ENCODE measurements at regions not wholly inside any gene's neighbourhood (a gene's known extent, or its start where the extent isn't known, plus 50 kb on each side); places are given as distances from the start of the nearest gene placed in this dataset.
"Not testable (repeated sequence)": the region's sequence is repeated elsewhere in the genome, so short reads cannot be mapped to it uniquely, and the experiment has no call there.

DNA sequence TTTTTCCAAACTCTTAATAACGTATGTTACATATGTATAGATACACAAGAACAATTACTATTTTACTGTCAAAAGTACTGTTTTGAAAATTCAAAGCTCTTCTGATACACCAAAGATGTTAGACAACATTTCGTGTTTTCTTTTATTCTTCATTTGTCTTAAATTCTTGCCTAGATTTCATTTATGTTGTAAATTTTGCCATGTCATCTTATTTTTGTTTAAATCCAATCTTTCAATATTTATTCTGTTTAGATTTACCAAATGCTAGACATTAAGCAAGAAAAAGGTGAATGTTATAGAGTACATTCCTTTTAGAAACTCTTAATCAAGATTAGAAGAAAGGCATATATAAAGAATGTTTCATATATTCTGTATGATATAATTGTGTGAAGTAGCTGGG lies 876.9 kb downstream of the KCNT2 start:
- ChIA-PET CTCF (interaction anchor here (0.6 to 1.1 kb wide), 4 partner anchors 9 to 286 kb away, joined by 3 to 4 read pairs (median 3); no protein-coding TSS in a partner anchor), POLR2A (interaction anchor here (0.6 kb wide), 1 partner anchor 16 kb away, joined by 3 read pairs; no protein-coding TSS in a partner anchor)
- H3K9me3 Mint-ChIP-seq (ENCODE audit: unreplicated experiment) = no peaks in the 10 kb centered on the region
- intact Hi-C loops (cut with micrococcal nuclease) = no loop called here
- no TSS peak for BruUV-seq (replicated peaks)
- TF ChIP-seq, protein P1, sequence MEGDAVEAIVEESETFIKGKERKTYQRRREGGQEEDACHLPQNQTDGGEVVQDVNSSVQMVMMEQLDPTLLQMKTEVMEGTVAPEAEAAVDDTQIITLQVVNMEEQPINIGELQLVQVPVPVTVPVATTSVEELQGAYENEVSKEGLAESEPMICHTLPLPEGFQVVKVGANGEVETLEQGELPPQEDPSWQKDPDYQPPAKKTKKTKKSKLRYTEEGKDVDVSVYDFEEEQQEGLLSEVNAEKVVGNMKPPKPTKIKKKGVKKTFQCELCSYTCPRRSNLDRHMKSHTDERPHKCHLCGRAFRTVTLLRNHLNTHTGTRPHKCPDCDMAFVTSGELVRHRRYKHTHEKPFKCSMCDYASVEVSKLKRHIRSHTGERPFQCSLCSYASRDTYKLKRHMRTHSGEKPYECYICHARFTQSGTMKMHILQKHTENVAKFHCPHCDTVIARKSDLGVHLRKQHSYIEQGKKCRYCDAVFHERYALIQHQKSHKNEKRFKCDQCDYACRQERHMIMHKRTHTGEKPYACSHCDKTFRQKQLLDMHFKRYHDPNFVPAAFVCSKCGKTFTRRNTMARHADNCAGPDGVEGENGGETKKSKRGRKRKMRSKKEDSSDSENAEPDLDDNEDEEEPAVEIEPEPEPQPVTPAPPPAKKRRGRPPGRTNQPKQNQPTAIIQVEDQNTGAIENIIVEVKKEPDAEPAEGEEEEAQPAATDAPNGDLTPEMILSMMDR (IDR thresholded peaks at IDR 0.05; ENCODE audit: unreplicated experiment) = no peak
- no peak overlapping the region for H3K4me3 Mint-ChIP-seq (ENCODE audit: unreplicated experiment)
- no peaks in the 10 kb centered on the region for H3K4me1 Mint-ChIP-seq (ENCODE audit: insufficient read depth, unreplicated experiment)
- no peak for DNase-seq (ENCODE audit: unreplicated experiment)
- no peaks in the 10 kb centered on the region for H3K27me3 Mint-ChIP-seq (ENCODE audit: insufficient read depth, unreplicated experiment)
- no peaks in the 10 kb centered on the region for H3K36me3 Mint-ChIP-seq (ENCODE audit: insufficient read depth, unreplicated experiment)
- H3K27ac Mint-ChIP-seq (ENCODE audit: low read depth, unreplicated experiment) = no peak overlapping the region

DNA sequence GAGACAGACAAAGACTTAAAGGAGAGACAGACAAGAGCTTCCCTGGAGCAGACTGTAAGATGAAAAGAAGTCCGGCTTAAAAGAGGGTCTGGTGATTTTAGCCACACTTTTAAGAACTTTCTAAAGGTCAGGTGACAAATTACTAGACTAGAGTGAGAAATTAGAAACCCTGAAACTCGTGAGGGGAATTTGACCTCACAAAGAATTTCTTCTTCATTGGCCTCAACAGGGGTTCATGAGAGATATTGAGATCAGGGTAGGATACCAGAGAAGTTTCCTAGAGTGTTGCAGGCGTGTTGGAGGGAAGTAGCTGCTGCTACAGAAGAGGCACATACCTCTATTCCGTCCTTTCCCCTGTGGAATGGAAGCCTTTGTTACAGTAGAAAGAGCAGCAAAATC lies 884.4 kb downstream of the KCNT2 start:
- H3K4me1 Mint-ChIP-seq (ENCODE audit: insufficient read depth, unreplicated experiment) = no peaks in the 10 kb centered on the region
- no peak for DNase-seq (ENCODE audit: unreplicated experiment)
- H3K4me3 Mint-ChIP-seq (ENCODE audit: unreplicated experiment) = no peak overlapping the region
- ChIA-PET POLR2A (interaction anchor here (0.7 kb wide), 2 partner anchors 212 to 1008 kb away, joined by 3 to 4 read pairs; no protein-coding TSS in a partner anchor), CTCF (no interaction called here)
- no peaks in the 10 kb centered on the region for H3K36me3 Mint-ChIP-seq (ENCODE audit: insufficient read depth, unreplicated experiment)
- no peaks in the 10 kb centered on the region for H3K27me3 Mint-ChIP-seq (ENCODE audit: insufficient read depth, unreplicated experiment)
- H3K9me3 Mint-ChIP-seq (ENCODE audit: unreplicated experiment) = no peaks in the 10 kb centered on the region
- H3K27ac Mint-ChIP-seq (ENCODE audit: low read depth, unreplicated experiment) = no peak overlapping the region
- TF ChIP-seq, protein P1 (IDR thresholded peaks at IDR 0.05; ENCODE audit: unreplicated experiment) = no peak
- no TSS peak for BruUV-seq (replicated peaks)
- intact Hi-C loops (cut with micrococcal nuclease) = no loop called here

DNA sequence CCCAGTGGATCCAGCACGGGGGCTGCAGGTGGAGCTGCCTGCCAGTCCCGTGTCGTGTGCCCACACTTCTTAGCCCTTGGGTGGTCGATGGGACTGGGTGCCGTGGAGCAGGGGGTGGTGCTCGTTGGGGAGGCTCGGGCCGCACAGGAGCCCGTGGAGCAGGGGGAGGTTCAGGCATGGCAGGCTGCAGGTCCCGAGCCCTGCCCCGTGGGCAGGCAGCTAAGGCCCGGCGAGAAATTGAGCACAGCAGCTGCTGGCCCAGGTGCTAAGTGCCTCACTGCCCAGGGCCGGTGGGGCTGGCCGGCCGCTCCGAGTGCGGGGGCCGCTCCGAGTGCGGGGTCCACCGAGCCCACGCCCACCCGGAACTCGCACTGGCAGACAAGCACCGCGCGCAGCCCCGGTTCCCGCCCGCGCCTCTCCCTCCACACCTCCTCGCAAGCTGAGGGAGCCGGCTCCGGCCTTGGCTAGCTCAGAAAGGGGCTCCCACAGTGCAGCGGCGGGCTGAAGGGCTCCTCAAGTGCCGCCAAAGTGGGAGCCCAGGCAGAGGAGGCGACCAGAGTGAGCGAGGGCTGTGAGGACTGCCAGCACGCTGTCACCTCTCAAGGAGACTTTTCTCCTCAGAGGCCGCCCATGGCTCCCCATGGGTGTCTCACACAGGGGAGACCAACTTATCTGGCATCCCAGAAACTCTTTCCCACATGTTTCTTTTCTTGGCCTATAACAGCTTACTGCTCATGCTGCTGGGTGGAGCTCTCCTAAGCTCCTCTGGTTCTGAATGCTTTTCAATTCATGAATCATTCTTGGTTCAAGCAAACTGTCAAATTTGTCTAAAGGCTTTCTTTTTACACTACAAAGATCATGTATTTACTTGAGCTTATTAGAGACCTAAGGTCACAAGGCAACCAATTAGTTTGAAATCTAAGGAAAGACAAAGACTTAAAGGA lies 885.1 kb downstream of the KCNT2 start:
- H3K27ac Mint-ChIP-seq (ENCODE audit: low read depth, unreplicated experiment); H3K27me3 Mint-ChIP-seq (ENCODE audit: insufficient read depth, unreplicated experiment); DNase-seq (ENCODE audit: unreplicated experiment); H3K4me3 Mint-ChIP-seq (ENCODE audit: unreplicated experiment); intact Hi-C loops (cut with micrococcal nuclease); H3K4me1 Mint-ChIP-seq (ENCODE audit: insufficient read depth, unreplicated experiment); H3K36me3 Mint-ChIP-seq (ENCODE audit: insufficient read depth, unreplicated experiment); H3K9me3 Mint-ChIP-seq (ENCODE audit: unreplicated experiment); BruUV-seq (replicated peaks): not testable (repeated sequence)
- ChIA-PET CTCF (interaction anchor here (1.0 kb wide), 2 partner anchors 8 to 86 kb away, joined by 3 to 4 read pairs; no protein-coding TSS in a partner anchor), POLR2A (interaction anchor here (0.7 kb wide), 1 partner anchor 212 kb away, joined by 4 read pairs; no protein-coding TSS in a partner anchor)

DNA sequence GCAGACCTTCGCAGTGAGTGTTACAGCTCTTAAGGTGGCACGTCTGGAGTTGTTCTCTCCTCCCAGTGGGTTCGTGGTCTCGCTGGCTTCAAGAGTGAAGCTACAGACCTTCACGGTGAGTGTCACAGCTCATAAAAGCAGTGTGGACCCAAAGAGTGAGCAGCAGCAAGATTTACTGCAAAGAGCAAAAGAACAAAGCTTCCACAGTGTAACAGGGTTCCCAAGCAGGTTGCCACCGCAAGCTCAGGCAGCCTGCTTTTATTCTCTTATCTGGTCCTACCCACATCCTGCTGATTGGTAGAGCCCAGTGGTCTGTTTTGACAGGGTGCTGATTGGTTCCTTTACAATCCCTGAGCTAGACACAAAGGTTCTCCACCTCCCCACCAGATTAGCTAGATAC lies 886.1 kb downstream of the KCNT2 start:
- H3K9me3 Mint-ChIP-seq (ENCODE audit: unreplicated experiment); H3K36me3 Mint-ChIP-seq (ENCODE audit: insufficient read depth, unreplicated experiment); BruUV-seq (replicated peaks); H3K4me3 Mint-ChIP-seq (ENCODE audit: unreplicated experiment); DNase-seq (ENCODE audit: unreplicated experiment); H3K27me3 Mint-ChIP-seq (ENCODE audit: insufficient read depth, unreplicated experiment); POLR2A ChIA-PET; H3K4me1 Mint-ChIP-seq (ENCODE audit: insufficient read depth, unreplicated experiment); H3K27ac Mint-ChIP-seq (ENCODE audit: low read depth, unreplicated experiment); intact Hi-C loops (cut with micrococcal nuclease): not testable (repeated sequence)
- CTCF ChIA-PET = interaction anchor here (0.6 to 1.0 kb wide), 3 partner anchors 9 to 220 kb away, joined by 3 to 4 read pairs (median 3); no protein-coding TSS in a partner anchor
